Immature natural killer cell (primary cell): ENCODE measurements at regions not wholly inside any gene's neighbourhood (a gene's known extent, or its start where the extent isn't known, plus 50 kb on each side); places are given as distances from the start of the nearest gene placed in this dataset.
"Not testable (repeated sequence)": the region's sequence is repeated elsewhere in the genome, so short reads cannot be mapped to it uniquely, and the experiment has no call there.

Experiments used
- DNase-seq, 3 donors: peaks; one replicate each; pipeline ENCODE4 v3.0.0; 2022; ENCODE audit warnings: mixed read lengths in 1 of 3
- H3K27ac Mint-ChIP-seq, 6 donors: one replicate each; pipeline ENCODE4 v1.8.0; 2020; ENCODE audit warnings: mixed read lengths in 6 of 6, mild to moderate bottlenecking in 5 of 6, inconsistent platforms in 4 of 6, moderate library complexity in 3 of 6
- H3K27me3 Mint-ChIP-seq, 3 donors: one replicate each; pipeline ENCODE4 v1.8.0; 2020 to 2021; ENCODE audit warnings: low read depth in 3 of 3, mild to moderate bottlenecking in 3 of 3, mixed read lengths in 3 of 3, moderate library complexity in 3 of 3, inconsistent platforms in 1 of 3
- H3K36me3 Mint-ChIP-seq, 3 donors: one replicate each; pipeline ENCODE4 v1.8.0; 2020; ENCODE audit warnings: mixed read lengths in 3 of 3, inconsistent platforms in 2 of 3, mild to moderate bottlenecking in 2 of 3
- H3K4me1 Mint-ChIP-seq, 2 donors: one replicate each; pipeline ENCODE4 v1.8.0; 2020; ENCODE audit warnings: inconsistent platforms in 2 of 2, mild to moderate bottlenecking in 2 of 2, mixed read lengths in 2 of 2, moderate library complexity in 1 of 2
- H3K4me3 Mint-ChIP-seq, 5 donors: one replicate each; pipeline ENCODE4 v1.8.0; 2020; ENCODE audit warnings: mild to moderate bottlenecking in 5 of 5, mixed read lengths in 5 of 5, inconsistent platforms in 3 of 5, moderate library complexity in 3 of 5
- H3K9me3 Mint-ChIP-seq, 6 donors: one replicate each; pipeline ENCODE4 v1.8.0; 2020; ENCODE audit warnings: mild to moderate bottlenecking in 6 of 6, mixed read lengths in 6 of 6, inconsistent platforms in 4 of 6, moderate library complexity in 3 of 6

DNA sequence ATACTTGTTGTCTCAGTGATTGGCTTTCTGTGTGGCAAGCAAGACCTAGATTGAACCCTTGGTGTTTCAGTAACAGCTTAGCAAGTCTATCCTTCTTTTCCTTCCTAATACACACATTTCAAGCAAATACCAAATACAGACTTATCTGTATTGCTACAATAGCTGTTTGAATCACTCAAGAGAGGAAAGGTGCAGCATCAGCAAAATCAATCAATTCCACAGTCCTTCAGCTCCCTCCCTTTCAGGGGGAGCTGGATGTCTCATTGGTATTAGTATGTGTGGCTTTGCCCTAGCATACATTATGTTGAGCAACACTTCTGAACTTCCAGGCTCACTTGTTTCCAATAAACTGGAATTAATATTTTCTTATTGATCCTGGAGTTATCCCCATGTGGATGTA, 323.1 kb downstream of the TMX3 start:
- Mint-ChIP-seq H3K4me3 (no peak overlapping the region), H3K4me1 (no peaks in the 10 kb centered on the region), H3K36me3 (no peaks in the 10 kb centered on the region), H3K9me3 (peaks cover 0 to 11% (median 5%) of the 10 kb centered on the region in 6 donors), H3K27ac (no peak overlapping the region), H3K27me3 (peaks cover 0 to 2% (median 0%) of the 10 kb centered on the region in 3 donors)
- DNase-seq, result no peak

GRCh38 chr18:68387246-68387645, 327.7 kb downstream of the TMX3 start:
- H3K9me3 Mint-ChIP-seq, result peaks cover 2 to 23% (median 8%) of the 10 kb centered on the region in 6 donors
- no peak overlapping the region for H3K27ac Mint-ChIP-seq
- H3K36me3 Mint-ChIP-seq, result no peaks in the 10 kb centered on the region
- DNase-seq, result no peak
- H3K27me3 Mint-ChIP-seq, result peaks cover 0 to 2% (median 1%) of the 10 kb centered on the region in 3 donors
- no peaks in the 10 kb centered on the region for H3K4me1 Mint-ChIP-seq
- H3K4me3 Mint-ChIP-seq, result no peak overlapping the region

GRCh38 chr18:68383979-68384378, 330.9 kb downstream of the TMX3 start:
- not testable (repeated sequence) for H3K36me3 Mint-ChIP-seq, H3K27ac Mint-ChIP-seq, H3K27me3 Mint-ChIP-seq, H3K4me3 Mint-ChIP-seq, H3K4me1 Mint-ChIP-seq, DNase-seq
- peaks cover 3 to 22% (median 11%) of the 10 kb centered on the region in 6 donors for H3K9me3 Mint-ChIP-seq

DNA sequence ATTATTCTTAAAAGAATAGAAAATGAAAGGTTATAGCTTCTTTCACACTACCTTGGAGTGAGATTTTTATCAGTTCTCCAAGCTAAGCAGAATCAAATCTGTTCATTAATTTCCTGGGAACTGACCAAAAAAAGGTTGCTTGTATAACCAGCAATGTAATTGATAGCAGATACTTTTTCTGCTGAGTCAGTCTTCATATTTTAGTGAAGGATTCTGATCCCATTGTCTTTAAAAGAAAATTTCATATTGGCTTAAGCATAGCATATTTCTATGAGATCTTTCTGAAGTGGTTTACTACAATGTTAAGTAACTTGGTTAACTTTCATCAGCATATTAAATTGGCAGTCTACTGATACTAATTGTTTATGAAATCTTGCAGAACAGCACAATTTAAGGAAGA, 338.0 kb downstream of the TMX3 start:
- H3K27ac Mint-ChIP-seq, result no peak overlapping the region
- no peak overlapping the region for H3K4me3 Mint-ChIP-seq
- no peaks in the 10 kb centered on the region for H3K4me1 Mint-ChIP-seq
- H3K9me3 Mint-ChIP-seq, result peaks cover 0 to 10% (median 6%) of the 10 kb centered on the region in 6 donors
- no peaks in the 10 kb centered on the region for H3K36me3 Mint-ChIP-seq
- no peaks in the 10 kb centered on the region for H3K27me3 Mint-ChIP-seq
- DNase-seq, result no peak

DNA sequence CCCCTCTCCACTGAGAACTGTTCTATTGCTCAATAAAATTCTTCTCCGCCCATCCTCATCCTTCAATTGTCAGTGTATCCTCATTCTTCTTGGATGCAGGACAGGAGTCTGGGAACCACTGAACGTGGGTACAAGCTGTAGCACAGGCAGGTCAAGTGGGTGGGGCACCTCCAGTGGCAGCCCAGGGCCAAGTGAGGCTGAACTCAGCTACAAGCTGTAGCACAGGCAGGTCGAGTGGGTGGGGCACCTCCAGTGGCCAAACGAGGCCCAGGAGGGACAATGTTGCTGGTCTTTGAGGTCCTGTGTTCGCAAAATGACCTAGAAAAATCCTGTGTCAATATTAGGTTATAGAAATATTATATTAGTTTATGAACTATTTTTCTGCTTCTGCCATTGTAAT, 352.0 kb downstream of the TMX3 start:
- Mint-ChIP-seq H3K4me1 (no peaks in the 10 kb centered on the region), H3K36me3 (peaks cover 0 to 3% (median 0%) of the 10 kb centered on the region in 3 donors), H3K27ac (no peak overlapping the region), H3K4me3 (no peak overlapping the region), H3K27me3 (no peaks in the 10 kb centered on the region), H3K9me3 (peaks cover 0 to 9% (median 5%) of the 10 kb centered on the region in 6 donors)
- DNase-seq, result no peak

- no peaks in the 10 kb centered on the region for H3K4me1 Mint-ChIP-seq
- no peak overlapping the region for H3K4me3 Mint-ChIP-seq
- peaks cover 9 to 55% (median 21%) of the 10 kb centered on the region in 6 donors for H3K9me3 Mint-ChIP-seq
- peaks cover 0 to 3% (median 0%) of the 10 kb centered on the region in 3 donors for H3K36me3 Mint-ChIP-seq
- no peak for DNase-seq
- peaks cover 0 to 2% (median 0%) of the 10 kb centered on the region in 3 donors for H3K27me3 Mint-ChIP-seq
- no peak overlapping the region for H3K27ac Mint-ChIP-seq
Measured at GRCh38 chr18:68355637-68356036, 359.3 kb downstream of the TMX3 start.

GRCh38 chr18:68354176-68354575, 360.7 kb downstream of the TMX3 start:
- peaks cover 13 to 65% (median 24%) of the 10 kb centered on the region in 6 donors for H3K9me3 Mint-ChIP-seq
- H3K4me1 Mint-ChIP-seq, result no peaks in the 10 kb centered on the region
- H3K36me3 Mint-ChIP-seq, result peaks cover 0 to 3% (median 0%) of the 10 kb centered on the region in 3 donors
- H3K4me3 Mint-ChIP-seq, result no peak overlapping the region
- DNase-seq, result no peak
- peaks cover 0 to 2% (median 0%) of the 10 kb centered on the region in 3 donors for H3K27me3 Mint-ChIP-seq
- H3K27ac Mint-ChIP-seq, result no peak overlapping the region

- no peak for DNase-seq
- Mint-ChIP-seq H3K27me3 (no peaks in the 10 kb centered on the region), H3K4me3 (no peak overlapping the region), H3K9me3 (peaks cover 0 to 9% (median 7%) of the 10 kb centered on the region in 6 donors), H3K27ac (no peak overlapping the region), H3K4me1 (no peaks in the 10 kb centered on the region), H3K36me3 (no peaks in the 10 kb centered on the region)
Measured at GRCh38 chr18:68342039-68342659, 372.8 kb downstream of the TMX3 start.

DNA sequence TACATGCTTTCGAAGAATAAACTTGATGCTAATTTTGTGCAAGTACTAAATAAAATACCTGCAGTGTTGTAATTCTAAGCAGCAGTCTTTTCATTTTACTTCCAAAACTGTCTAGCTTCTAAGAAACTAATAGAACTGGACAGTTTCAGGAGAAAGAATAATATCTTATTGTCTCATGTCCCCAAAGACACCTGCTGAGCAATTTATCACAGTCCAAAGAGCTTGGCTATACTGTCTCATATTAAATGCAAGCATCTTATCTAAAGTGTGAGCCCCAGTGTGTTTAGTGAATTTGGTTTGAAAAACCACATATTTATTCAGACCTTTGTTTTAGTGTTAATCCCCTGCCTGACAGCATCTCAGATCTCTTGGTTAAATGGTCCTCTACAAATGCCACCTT, 374.3 kb downstream of the TMX3 start:
- Mint-ChIP-seq H3K27ac (no peak overlapping the region), H3K27me3 (no peaks in the 10 kb centered on the region), H3K36me3 (no peaks in the 10 kb centered on the region), H3K9me3 (peaks cover 0 to 13% (median 8%) of the 10 kb centered on the region in 6 donors), H3K4me1 (no peaks in the 10 kb centered on the region), H3K4me3 (no peak overlapping the region)
- DNase-seq, result no peak

DNA sequence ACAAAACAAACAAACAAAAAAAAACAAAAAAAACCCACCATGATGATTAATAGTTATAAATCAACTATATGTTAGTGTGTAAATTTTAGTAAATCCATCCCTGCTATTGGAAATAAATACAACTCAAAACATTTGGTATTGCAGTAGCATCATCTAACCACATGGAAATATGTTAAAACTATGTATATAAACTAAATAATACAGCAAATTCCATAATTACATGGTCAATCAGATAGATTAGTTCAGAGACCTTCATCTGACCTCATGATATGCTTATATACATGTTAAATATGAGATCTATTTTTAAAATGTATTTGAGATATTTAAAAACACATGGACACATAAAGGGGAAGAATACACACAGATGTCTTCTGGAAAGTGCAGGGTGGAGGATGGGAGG, 384.2 kb downstream of the TMX3 start:
- Mint-ChIP-seq H3K27ac (no peak overlapping the region), H3K9me3 (peaks cover 0 to 20% (median 7%) of the 10 kb centered on the region in 6 donors), H3K4me1 (no peaks in the 10 kb centered on the region), H3K27me3 (no peaks in the 10 kb centered on the region), H3K4me3 (no peak overlapping the region), H3K36me3 (no peaks in the 10 kb centered on the region)
- no peak for DNase-seq

- no peak for DNase-seq
- Mint-ChIP-seq H3K4me1 (no peaks in the 10 kb centered on the region), H3K9me3 (peaks cover 0 to 16% (median 10%) of the 10 kb centered on the region in 6 donors), H3K4me3 (no peak overlapping the region), H3K27ac (no peak overlapping the region), H3K27me3 (no peaks in the 10 kb centered on the region), H3K36me3 (no peaks in the 10 kb centered on the region)
Measured at GRCh38 chr18:68323921-68324320, 391.0 kb downstream of the TMX3 start.

- Mint-ChIP-seq H3K36me3 (no peaks in the 10 kb centered on the region), H3K27ac (no peak overlapping the region), H3K27me3 (no peaks in the 10 kb centered on the region), H3K4me3 (no peak overlapping the region), H3K4me1 (no peaks in the 10 kb centered on the region), H3K9me3 (peaks cover 0 to 22% (median 8%) of the 10 kb centered on the region in 6 donors)
- DNase-seq, result no peak
Measured at GRCh38 chr18:68316636-68317035, 398.3 kb downstream of the TMX3 start.

GRCh38 chr18:68314403-68314802, 400.5 kb downstream of the TMX3 start:
- Mint-ChIP-seq H3K27me3 (no peaks in the 10 kb centered on the region), H3K36me3 (no peaks in the 10 kb centered on the region), H3K4me3 (no peak overlapping the region), H3K4me1 (no peaks in the 10 kb centered on the region), H3K9me3 (peaks cover 1 to 22% (median 10%) of the 10 kb centered on the region in 6 donors), H3K27ac (no peak overlapping the region)
- DNase-seq, result no peak

GRCh38 chr18:68301441-68301840, 413.5 kb downstream of the TMX3 start:
- peaks cover 0 to 16% (median 5%) of the 10 kb centered on the region in 6 donors for H3K9me3 Mint-ChIP-seq
- no peak overlapping the region for H3K4me3 Mint-ChIP-seq
- peaks cover 0 to 2% (median 1%) of the 10 kb centered on the region in 3 donors for H3K27me3 Mint-ChIP-seq
- no peak overlapping the region for H3K27ac Mint-ChIP-seq
- H3K4me1 Mint-ChIP-seq, result no peaks in the 10 kb centered on the region
- no peak for DNase-seq
- H3K36me3 Mint-ChIP-seq, result no peaks in the 10 kb centered on the region

DNA sequence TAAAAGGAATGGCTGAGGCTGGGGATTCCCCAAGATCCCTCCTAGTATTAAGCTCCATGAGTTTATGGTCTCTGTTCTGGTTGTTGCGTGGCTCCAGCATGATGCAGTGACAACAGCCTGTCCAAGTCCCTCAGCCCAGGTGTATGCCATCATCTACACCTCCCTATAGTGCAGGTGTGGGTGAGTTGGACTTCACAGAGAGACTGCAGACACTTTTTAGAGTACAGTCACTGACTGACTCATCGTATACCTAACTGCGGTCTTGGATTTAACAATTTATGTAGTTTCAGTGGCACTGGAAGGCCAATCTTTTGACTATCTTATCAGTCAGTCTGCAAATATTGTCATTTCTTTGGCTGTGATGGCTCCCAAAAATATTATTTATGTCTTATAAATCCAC, 415.0 kb downstream of the TMX3 start:
- Mint-ChIP-seq H3K27me3 (peaks cover 0 to 2% (median 1%) of the 10 kb centered on the region in 3 donors), H3K36me3 (no peaks in the 10 kb centered on the region), H3K4me1 (no peaks in the 10 kb centered on the region), H3K4me3 (no peak overlapping the region), H3K27ac (no peak overlapping the region), H3K9me3 (peaks cover 1 to 16% (median 6%) of the 10 kb centered on the region in 6 donors)
- DNase-seq, result no peak
